Fibroblast of peridontal ligament (primary cell): ENCODE measurements at regions not wholly inside any gene's neighbourhood (a gene's known extent, or its start where the extent isn't known, plus 50 kb on each side); places are given as distances from the start of the nearest gene placed in this dataset.

ENCODE experiments used
- DNase-seq: peaks from one replicate; pipeline ENCODE4 v3.0.0-alpha.2; 2010; ENCODE audit errors: extremely low read depth

- DNase-seq: no peak
Observed at GRCh38 chr14:76974365-76974764, 54.1 kb downstream of the IRF2BPL start.

GRCh38 chr14:76971549-76971948 lies 57.0 kb downstream of the IRF2BPL start:
- DNase-seq: no peak

GRCh38 chr14:76968621-76969063 lies 59.9 kb downstream of the IRF2BPL start:
- no peak for DNase-seq

GRCh38 chr14:76967788-76968187 lies 60.7 kb downstream of the IRF2BPL start:
- DNase-seq: no peak

GRCh38 chr14:76965232-76965631 lies 63.3 kb downstream of the IRF2BPL start:
- no peak for DNase-seq

GRCh38 chr14:76964695-76965094 lies 63.8 kb downstream of the IRF2BPL start:
- no peak for DNase-seq

- DNase-seq: no peak
Observed at GRCh38 chr14:76963372-76963771, 65.1 kb downstream of the IRF2BPL start.

GRCh38 chr14:76962303-76962660 lies 66.2 kb downstream of the IRF2BPL start:
- DNase-seq: no peak

- DNase-seq: peak; percentile 86
Observed at GRCh38 chr14:76961631-76962302, 66.7 kb downstream of the IRF2BPL start.

GRCh38 chr14:76958980-76959710 lies 69.4 kb downstream of the IRF2BPL start:
- DNase-seq: no peak

- DNase-seq: no peak
Observed at GRCh38 chr14:76958020-76958979, 70.2 kb downstream of the IRF2BPL start.

GRCh38 chr14:76957224-76957891 lies 71.2 kb downstream of the IRF2BPL start:
- no peak for DNase-seq

GRCh38 chr14:76956316-76957090 lies 72.0 kb downstream of the IRF2BPL start:
- peak; percentile 86 for DNase-seq

- DNase-seq: peak; percentile 38
Observed at GRCh38 chr14:76955575-76956315, 72.8 kb downstream of the IRF2BPL start.

- DNase-seq: no peak
Observed at GRCh38 chr14:76954394-76955190, 73.9 kb downstream of the IRF2BPL start.

- peak; percentile 79 for DNase-seq
Observed at GRCh38 chr14:76953311-76953945, 75.1 kb downstream of the IRF2BPL start.

GRCh38 chr14:76951166-76951565 lies 77.3 kb downstream of the IRF2BPL start:
- no peak for DNase-seq

GRCh38 chr14:76950055-76951020 lies 78.2 kb downstream of the IRF2BPL start:
- DNase-seq: no peak
